Right lobe of liver (tissue), 6 donors: ENCODE measurements at regions not wholly inside any gene's neighbourhood (a gene's known extent, or its start where the extent isn't known, plus 50 kb on each side); places are given as distances from the start of the nearest gene placed in this dataset.

Experiments used
- ATAC-seq, 4 donors: fragments of 200-7000 bp; cut with Tn5 transposase; one replicate each; pipeline ENCODE4 v1.9.1; 2020; ENCODE audit warnings: mild to moderate bottlenecking in 4 of 4, moderate library complexity in 4 of 4
- DNase-seq, 3 donors: peaks; one replicate each; pipeline ENCODE4 v3.0.0-alpha.2; 2020
- H3K27ac ChIP-seq, 3 donors: fragments of 200-600 bp; one replicate each; pipeline ENCODE4 v1.8.0; 2022
- H3K27me3 ChIP-seq, 2 donors: fragments of 200-600 bp; one replicate each; pipeline ENCODE4 v1.8.0; 2022
- H3K36me3 ChIP-seq, 4 donors: fragments of 200-600 bp; sonication (generic) in 1 of 4; one replicate each; pipeline versions ENCODE4 v1.5.1 to v1.8.0; 2017 to 2022; ENCODE audit warnings: control low read depth in 1 of 4
- H3K4me1 ChIP-seq, 4 donors: fragments of 200-600 bp; sonication (generic) in 1 of 4; one replicate each; pipeline versions ENCODE4 v1.5.1 to v1.8.0; 2017 to 2022; ENCODE audit warnings: control low read depth in 1 of 4
- H3K4me3 ChIP-seq, 3 donors: fragments of 200-600 bp; one replicate each; pipeline ENCODE4 v1.8.0; 2022
- H3K9me3 ChIP-seq, 4 donors: fragments of 200-600 bp; sonication (generic) in 1 of 4; one replicate each; pipeline versions ENCODE4 v1.5.1 to v1.8.0; 2017 to 2022; ENCODE audit warnings: control low read depth in 1 of 4
- POLR2A ChIP-seq: fragments of 450-650 bp; IDR thresholded peaks from one replicate; pipeline ENCODE4 v1.6.1; 2017; ENCODE audit warnings: antibody characterized with exemption, mild to moderate bottlenecking
- WGBS: methylation state at CpG from one replicate; pipeline ENCODE4 v1.1.6; 2018; ENCODE audit warnings: low coverage, low lambda C conversion rate; ENCODE audit not compliant: insufficient coverage; ENCODE audit errors: missing lambda C conversion rate; 5-methylcytosine and 5-hydroxymethylcytosine counted together
- intact Hi-C, 2 donors: fragments of 100-400 bp; cut with DNase I; formaldehyde crosslinking; loops; one replicate each; pipeline versions ENCODE4 v1.11.2 to v1.14.1; 2022
- TF ChIP-seq, protein P1 (sequence below), 4 donors: fragments of 200-600 bp in 3 of 4; fragments of 450-650 bp in 1 of 4; IDR thresholded peaks; one replicate each; pipeline versions ENCODE4 v1.5.1 to v1.8.0; 2016 to 2022; ENCODE audit warnings: antibody characterized with exemption in 4 of 4, mild to moderate bottlenecking in 2 of 4
- donor health status: DM: no; HTN: yes; CAD: no.
- donor health status: DM: no; HTN: no; CAD: no.
- donor health status: DM: no; HTN: no; CAD: no.
- donor health status: DM: no; HTN: yes; CAD: no.
- donor health status: DM: no; HTN: yes; CAD: no.

DNA sequence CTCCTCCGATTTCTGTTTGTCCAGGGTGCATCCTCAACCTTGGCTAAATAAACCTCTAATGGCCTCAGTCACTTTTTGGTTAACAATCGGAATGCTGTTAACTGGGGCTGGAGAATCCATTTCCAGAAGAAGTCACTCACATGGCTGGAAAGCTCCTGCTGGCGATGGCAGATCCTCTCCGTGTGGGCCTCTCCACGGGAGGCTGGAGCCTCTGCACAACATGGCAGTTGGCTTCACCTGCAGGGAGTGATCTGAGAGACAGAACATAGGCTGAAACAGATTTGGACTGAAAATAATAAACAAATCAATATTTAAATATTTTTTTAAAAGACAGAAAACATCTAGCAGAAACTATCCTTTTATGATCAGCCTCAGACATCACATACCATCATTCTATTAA lies 66.8 kb upstream of the FICD start:
- no peak for ATAC-seq

DNA sequence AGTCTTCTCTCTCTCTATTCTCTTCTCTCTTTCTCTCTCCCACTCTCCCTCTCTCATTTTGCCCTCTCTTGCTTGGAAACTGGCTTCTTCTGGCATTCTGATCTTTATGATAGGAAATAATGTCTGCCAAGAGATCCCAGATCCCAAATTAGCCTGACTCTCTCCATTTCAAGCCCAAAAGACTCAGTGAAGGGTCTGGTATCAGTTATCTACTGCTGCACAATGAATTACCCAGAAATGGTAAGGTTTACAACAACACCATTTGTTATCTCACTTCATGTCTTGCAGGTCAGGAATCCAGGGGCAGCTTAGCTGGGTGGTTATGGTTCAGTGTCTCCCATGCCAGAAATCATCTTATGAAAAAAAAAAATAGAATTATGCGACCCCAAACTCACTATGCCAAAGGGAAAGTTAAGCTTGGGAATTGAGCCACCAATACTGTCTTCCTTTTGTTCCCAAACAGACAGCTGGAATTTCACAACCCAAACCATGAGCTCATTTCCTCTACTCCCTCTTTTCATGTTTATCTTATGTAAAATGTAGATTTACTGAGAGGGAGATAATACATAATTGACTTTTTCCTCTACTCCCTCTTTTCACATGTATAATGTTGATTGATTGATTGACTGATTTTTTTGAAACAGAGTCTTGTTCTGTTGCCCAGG lies 67.8 kb upstream of the FICD start:
- H3K36me3 ChIP-seq = no peaks in the 10 kb centered on the region
- no peaks in the 10 kb centered on the region for H3K9me3 ChIP-seq
- no peak for DNase-seq
- no peaks in the 10 kb centered on the region for H3K4me1 ChIP-seq
- intact Hi-C loops = no loop called here
- H3K27me3 ChIP-seq = no peaks in the 10 kb centered on the region
- TF ChIP-seq, protein P1, sequence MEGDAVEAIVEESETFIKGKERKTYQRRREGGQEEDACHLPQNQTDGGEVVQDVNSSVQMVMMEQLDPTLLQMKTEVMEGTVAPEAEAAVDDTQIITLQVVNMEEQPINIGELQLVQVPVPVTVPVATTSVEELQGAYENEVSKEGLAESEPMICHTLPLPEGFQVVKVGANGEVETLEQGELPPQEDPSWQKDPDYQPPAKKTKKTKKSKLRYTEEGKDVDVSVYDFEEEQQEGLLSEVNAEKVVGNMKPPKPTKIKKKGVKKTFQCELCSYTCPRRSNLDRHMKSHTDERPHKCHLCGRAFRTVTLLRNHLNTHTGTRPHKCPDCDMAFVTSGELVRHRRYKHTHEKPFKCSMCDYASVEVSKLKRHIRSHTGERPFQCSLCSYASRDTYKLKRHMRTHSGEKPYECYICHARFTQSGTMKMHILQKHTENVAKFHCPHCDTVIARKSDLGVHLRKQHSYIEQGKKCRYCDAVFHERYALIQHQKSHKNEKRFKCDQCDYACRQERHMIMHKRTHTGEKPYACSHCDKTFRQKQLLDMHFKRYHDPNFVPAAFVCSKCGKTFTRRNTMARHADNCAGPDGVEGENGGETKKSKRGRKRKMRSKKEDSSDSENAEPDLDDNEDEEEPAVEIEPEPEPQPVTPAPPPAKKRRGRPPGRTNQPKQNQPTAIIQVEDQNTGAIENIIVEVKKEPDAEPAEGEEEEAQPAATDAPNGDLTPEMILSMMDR (IDR thresholded peaks at IDR 0.05) = no peak
- WGBS = 43% methylated on average over 1 of the region's 1 CpG
- no peak overlapping the region for H3K27ac ChIP-seq
- no peak for ATAC-seq
- H3K4me3 ChIP-seq = no peak overlapping the region

More for the DNA sequence above, 66.8 kb upstream of the FICD start:
- intact Hi-C loops = no loop called here
- Histone ChIP-seq H3K4me3 (no peak overlapping the region), H3K27me3 (no peaks in the 10 kb centered on the region), H3K27ac (no peak overlapping the region), H3K36me3 (no peaks in the 10 kb centered on the region), H3K9me3 (no peaks in the 10 kb centered on the region), H3K4me1 (no peaks in the 10 kb centered on the region)
- WGBS = 50% methylated on average over 5 of the region's 5 CpGs
- DNase-seq = no peak
- TF ChIP-seq, protein P1 (IDR thresholded peaks at IDR 0.05) = no peak
- TF ChIP-seq POLR2A = no peak

DNA sequence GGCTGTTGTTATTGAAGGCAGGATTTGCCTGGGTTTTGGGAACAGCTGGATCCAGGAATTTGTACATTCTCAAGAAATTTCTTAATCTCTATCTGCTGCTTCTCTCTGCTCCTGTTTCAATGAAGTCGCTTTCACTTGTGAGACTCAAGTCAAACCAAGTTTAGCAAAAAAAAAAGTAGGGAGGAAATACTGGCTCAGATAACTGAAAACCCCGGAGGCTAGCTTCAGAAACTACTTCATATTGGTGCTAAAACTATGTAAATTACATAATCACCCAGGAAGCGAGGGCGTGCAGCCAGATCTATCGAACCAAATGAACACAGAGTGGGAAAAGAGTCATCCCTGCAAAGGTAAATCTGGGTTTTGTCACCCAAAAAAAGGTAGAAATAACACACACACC lies 68.3 kb upstream of the FICD start:
- H3K4me1 ChIP-seq = no peaks in the 10 kb centered on the region
- H3K9me3 ChIP-seq = no peaks in the 10 kb centered on the region
- no peak overlapping the region for H3K4me3 ChIP-seq
- DNase-seq = no peak
- H3K36me3 ChIP-seq = no peaks in the 10 kb centered on the region
- intact Hi-C loops = no loop called here
- ATAC-seq = no peak
- no peak overlapping the region for H3K27ac ChIP-seq
- 23% methylated on average over 5 of the region's 5 CpGs for WGBS
- TF ChIP-seq, protein P1 (IDR thresholded peaks at IDR 0.05) = no peak
- H3K27me3 ChIP-seq = no peaks in the 10 kb centered on the region

DNA sequence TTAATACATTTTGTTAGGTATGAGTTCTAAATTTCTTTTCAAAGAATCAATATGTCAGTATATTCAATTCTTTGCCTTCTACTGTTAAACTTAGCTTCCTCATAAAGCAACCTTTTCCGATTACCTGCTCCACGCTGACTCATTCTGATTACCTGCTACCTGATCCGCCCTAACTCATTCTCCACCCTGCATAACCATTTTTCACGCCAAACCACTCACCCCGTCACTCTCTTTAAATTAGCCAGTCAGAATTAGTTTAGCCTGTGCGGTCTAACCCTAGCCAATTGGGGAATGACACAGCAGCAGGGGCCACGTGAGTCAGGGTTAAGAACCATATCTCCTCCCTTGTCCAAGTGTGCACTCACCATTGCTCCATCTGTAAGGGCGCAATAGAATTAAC lies 72.2 kb upstream of the FICD start:
- Histone ChIP-seq H3K4me3 (no peak overlapping the region), H3K9me3 (no peaks in the 10 kb centered on the region), H3K4me1 (no peaks in the 10 kb centered on the region), H3K27me3 (no peaks in the 10 kb centered on the region), H3K27ac (no peak overlapping the region), H3K36me3 (no peaks in the 10 kb centered on the region)
- ATAC-seq (no peak), DNase-seq (no peak)
- TF ChIP-seq, protein P1 (IDR thresholded peaks at IDR 0.05) = no peak
- TF ChIP-seq POLR2A = no peak
- WGBS = 73% methylated on average over 8 of the region's 8 CpGs
- intact Hi-C loops = no loop called here

DNA sequence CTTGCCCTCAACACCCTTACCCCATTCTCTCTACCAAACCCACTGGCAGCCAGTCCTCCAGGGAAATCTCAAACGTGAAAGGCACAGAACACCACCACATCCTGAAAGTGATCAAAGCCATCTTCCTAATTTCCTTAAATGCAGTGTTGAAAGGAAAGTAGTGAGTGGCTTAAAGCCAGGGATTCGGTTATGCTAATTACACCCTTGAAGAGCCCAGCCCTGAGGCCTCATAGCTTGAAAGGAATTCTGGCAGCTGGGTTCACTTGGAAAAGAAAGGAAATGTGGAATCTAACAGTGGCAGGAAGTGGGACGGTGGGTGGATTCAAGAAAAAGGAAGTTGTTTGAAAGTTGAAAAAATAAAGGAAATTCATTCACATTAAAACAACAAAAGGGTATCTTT lies 73.0 kb upstream of the FICD start:
- Histone ChIP-seq H3K27me3 (no peaks in the 10 kb centered on the region), H3K4me1 (no peaks in the 10 kb centered on the region), H3K4me3 (no peak overlapping the region), H3K36me3 (no peaks in the 10 kb centered on the region), H3K27ac (no peak overlapping the region), H3K9me3 (no peaks in the 10 kb centered on the region)
- intact Hi-C loops = no loop called here
- TF ChIP-seq POLR2A = no peak
- TF ChIP-seq, protein P1 (IDR thresholded peaks at IDR 0.05) = no peak
- DNase-seq (no peak), ATAC-seq (peak in 1 of 4 donors; percentile 22)
- WGBS = 6% methylated on average over 3 of the region's 3 CpGs
